ENCODE measurements at regions not wholly inside any gene's neighbourhood (a gene's known extent, or its start where the extent isn't known, plus 50 kb on each side); places are given as distances from the start of the nearest gene placed in this dataset.

- Histone ChIP-seq H3K27me3 (ENCODE audit: insufficient read depth, low read length) (no peaks in the 10 kb centered on the region), H3K9me3 (ENCODE audit: insufficient read depth, low read depth, low read length) (no peaks in the 10 kb centered on the region), H4K20me1 (ENCODE audit: insufficient read depth, low read length) (no peaks in the 10 kb centered on the region), H3K27ac (ENCODE audit: low read depth, low read length) (no peak overlapping the region), H3K9ac (ENCODE audit: low read length) (no peak overlapping the region), H3K4me2 (ENCODE audit: low read length) (no peak overlapping the region), H3K4me1 (ENCODE audit: insufficient read depth, low read length) (no peaks in the 10 kb centered on the region), H3K36me3 (ENCODE audit: insufficient read depth, low read length) (no peaks in the 10 kb centered on the region), H3K79me2 (ENCODE audit: insufficient read depth, low read length) (no peaks in the 10 kb centered on the region), H3K4me3 (ENCODE audit: insufficient read depth, low read depth, low read length) (no peak overlapping the region), H2AFZ (ENCODE audit: low read depth, low read length) (no peak overlapping the region)
- no peak for DNase-seq (ENCODE audit: low read depth)
- Mint-ChIP-seq H3K9me3 (ENCODE audit: unreplicated experiment) (no peaks in the 10 kb centered on the region), H3K27ac (ENCODE audit: unreplicated experiment) (no peak overlapping the region), H3K27me3 (ENCODE audit: low read depth, unreplicated experiment) (no peaks in the 10 kb centered on the region), H3K4me1 (ENCODE audit: low read depth, unreplicated experiment) (peaks cover 6% of the 10 kb centered on the region), H3K4me3 (ENCODE audit: unreplicated experiment) (no peak overlapping the region), H3K36me3 (ENCODE audit: low read depth, unreplicated experiment) (no peaks in the 10 kb centered on the region)
- TF ChIP-seq CTCF (IDR thresholded peaks at IDR 0.05; ENCODE audit: insufficient read depth, low read depth, low read length) (no peak), EZH2 (IDR thresholded peaks at IDR 0.05; ENCODE audit: insufficient read depth, low read length) (no peak)
- no peak for FAIRE-seq
Observed at GRCh38 chr6:74280130-74280692, 584.2 kb downstream of the CD109 start.

GRCh38 chr6:74277777-74278186 is 581.8 kb downstream of the CD109 start:
- no peaks in the 10 kb centered on the region for H3K36me3 Mint-ChIP-seq (ENCODE audit: low read depth, unreplicated experiment)
- H3K27me3 ChIP-seq (ENCODE audit: insufficient read depth, low read length), result no peaks in the 10 kb centered on the region
- no peaks in the 10 kb centered on the region for H3K9me3 Mint-ChIP-seq (ENCODE audit: unreplicated experiment)
- no peak overlapping the region for H3K27ac ChIP-seq (ENCODE audit: low read depth, low read length)
- H3K4me3 ChIP-seq (ENCODE audit: insufficient read depth, low read depth, low read length), result no peak overlapping the region
- H3K79me2 ChIP-seq (ENCODE audit: insufficient read depth, low read length), result no peaks in the 10 kb centered on the region
- DNase-seq (ENCODE audit: low read depth) (peak; percentile 19), FAIRE-seq (no peak)
- TF ChIP-seq EZH2 (IDR thresholded peaks at IDR 0.05; ENCODE audit: insufficient read depth, low read length) (no peak), CTCF (IDR thresholded peaks at IDR 0.05; ENCODE audit: insufficient read depth, low read depth, low read length) (no peak)
- H3K9ac ChIP-seq (ENCODE audit: low read length), result no peak overlapping the region
- H2AFZ ChIP-seq (ENCODE audit: low read depth, low read length), result no peak overlapping the region
- H3K36me3 ChIP-seq (ENCODE audit: insufficient read depth, low read length), result no peaks in the 10 kb centered on the region
- no peak overlapping the region for H3K4me2 ChIP-seq (ENCODE audit: low read length)
- peaks cover 2% of the 10 kb centered on the region for H3K27me3 Mint-ChIP-seq (ENCODE audit: low read depth, unreplicated experiment)
- no peaks in the 10 kb centered on the region for H4K20me1 ChIP-seq (ENCODE audit: insufficient read depth, low read length)
- no peaks in the 10 kb centered on the region for H3K9me3 ChIP-seq (ENCODE audit: insufficient read depth, low read depth, low read length)
- H3K4me1 Mint-ChIP-seq (ENCODE audit: low read depth, unreplicated experiment), result peaks cover 6% of the 10 kb centered on the region
- no peak overlapping the region for H3K27ac Mint-ChIP-seq (ENCODE audit: unreplicated experiment)
- H3K4me1 ChIP-seq (ENCODE audit: insufficient read depth, low read length), result no peaks in the 10 kb centered on the region
- no peak overlapping the region for H3K4me3 Mint-ChIP-seq (ENCODE audit: unreplicated experiment)

DNA sequence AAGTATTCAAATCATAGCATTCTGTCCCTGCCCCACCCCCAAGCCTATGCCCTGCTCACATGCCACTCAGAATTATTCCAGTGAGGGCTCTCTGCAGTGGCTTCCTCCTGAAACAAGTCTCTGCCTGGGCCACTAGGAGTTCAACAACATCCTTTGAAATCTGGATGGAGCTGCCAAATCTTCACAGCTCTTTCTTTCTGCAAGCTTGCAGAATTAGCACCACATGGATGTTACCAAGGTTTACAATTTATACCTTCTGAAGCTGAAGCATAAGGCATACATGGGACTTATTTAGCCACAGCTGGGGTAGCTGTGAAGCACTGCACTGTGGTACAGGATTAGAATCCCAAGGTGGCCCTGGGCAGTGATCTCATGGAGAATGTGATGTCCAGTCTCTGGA is 577.5 kb downstream of the CD109 start:
- H3K36me3 Mint-ChIP-seq (ENCODE audit: low read depth, unreplicated experiment), result no peaks in the 10 kb centered on the region
- TF ChIP-seq EZH2 (IDR thresholded peaks at IDR 0.05; ENCODE audit: insufficient read depth, low read length) (no peak), CTCF (IDR thresholded peaks at IDR 0.05; ENCODE audit: insufficient read depth, low read depth, low read length) (no peak)

More for the DNA sequence above, 577.5 kb downstream of the CD109 start:
- no peaks in the 10 kb centered on the region for H3K9me3 ChIP-seq (ENCODE audit: insufficient read depth, low read depth, low read length)
- Mint-ChIP-seq H3K4me1 (ENCODE audit: low read depth, unreplicated experiment) (peaks cover 11% of the 10 kb centered on the region), H3K27ac (ENCODE audit: unreplicated experiment) (no peak overlapping the region), H3K27me3 (ENCODE audit: low read depth, unreplicated experiment) (peaks cover 2% of the 10 kb centered on the region), H3K4me3 (ENCODE audit: unreplicated experiment) (no peak overlapping the region), H3K9me3 (ENCODE audit: unreplicated experiment) (no peaks in the 10 kb centered on the region)
- DNase-seq (ENCODE audit: low read depth) (no peak), FAIRE-seq (no peak)
- H3K36me3 ChIP-seq (ENCODE audit: insufficient read depth, low read length), result no peaks in the 10 kb centered on the region
- no peak overlapping the region for H3K9ac ChIP-seq (ENCODE audit: low read length)
- no peak overlapping the region for H2AFZ ChIP-seq (ENCODE audit: low read depth, low read length)
- no peak overlapping the region for H3K4me3 ChIP-seq (ENCODE audit: insufficient read depth, low read depth, low read length)
- no peak overlapping the region for H3K27ac ChIP-seq (ENCODE audit: low read depth, low read length)
- H3K4me1 ChIP-seq (ENCODE audit: insufficient read depth, low read length), result no peaks in the 10 kb centered on the region
- H3K79me2 ChIP-seq (ENCODE audit: insufficient read depth, low read length), result no peaks in the 10 kb centered on the region
- no peak overlapping the region for H3K4me2 ChIP-seq (ENCODE audit: low read length)
- H4K20me1 ChIP-seq (ENCODE audit: insufficient read depth, low read length), result no peaks in the 10 kb centered on the region
- no peaks in the 10 kb centered on the region for H3K27me3 ChIP-seq (ENCODE audit: insufficient read depth, low read length)

All from astrocyte (in vitro differentiated cells and primary cell).